ENCODE measurements at regions not wholly inside any gene's neighbourhood (a gene's known extent, or its start where the extent isn't known, plus 50 kb on each side); places are given as distances from the start of the nearest gene placed in this dataset.

- POLR2A ChIA-PET, result no interaction called here
- ATAC-seq (replicated peaks in 1 of 4), result no peak
- peaks cover 4 to 11% (median 5%) of the 10 kb centered on the region in 3 donors for H3K9me3 Mint-ChIP-seq
- no peak overlapping the region for H3K27ac Mint-ChIP-seq
- Histone ChIP-seq H3K27ac (ENCODE audit: low read length) (no peak overlapping the region), H3K9me3 (no peaks in the 10 kb centered on the region), H3K27me3 (replicated peaks in 1 of 2; ENCODE audit: control insufficient read depth in 2 of 2, extremely low read depth in 1 of 2, insufficient read depth in 2 of 2, low read length in 1 of 2) (peaks cover 0 to 3% of the 10 kb centered on the region in 2 experiments), H3K36me3 (ENCODE audit: control insufficient read depth in 2 of 2, extremely low read depth in 1 of 2, insufficient read depth in 1 of 2, low read length in 1 of 2) (no peaks in the 10 kb centered on the region), H3K4me3 (ENCODE audit: control insufficient read depth in 1 of 2, extremely low read depth in 1 of 2, low read length in 1 of 2) (no peak overlapping the region), H3K4me1 (ENCODE audit: control insufficient read depth in 1 of 2, extremely low read depth in 1 of 2, insufficient read depth in 2 of 2, low read length in 2 of 2) (no peaks in the 10 kb centered on the region)
- H3K27me3 Mint-ChIP-seq, result peaks cover 4 to 7% of the 10 kb centered on the region in 2 donors
- H3K36me3 Mint-ChIP-seq, result no peaks in the 10 kb centered on the region
- CTCF ChIA-PET, result no interaction called here
- no peak overlapping the region for H3K4me3 Mint-ChIP-seq
- DNase-seq, result no peak
- WGBS (ENCODE audit: insufficient coverage), result 86% methylated on average over 1 of the region's 2 CpGs
- no peaks in the 10 kb centered on the region for H3K4me1 Mint-ChIP-seq
These were observed 129.8 kb downstream of the SEC23A start for GRCh38 chr14:38973083-38973700.

GRCh38 chr14:38972511-38972910, 130.5 kb downstream of the SEC23A start:
- Mint-ChIP-seq H3K4me1 (no peaks in the 10 kb centered on the region), H3K36me3 (no peaks in the 10 kb centered on the region), H3K4me3 (no peak overlapping the region), H3K27me3 (peaks cover 0 to under 1% of the 10 kb centered on the region in 2 donors), H3K27ac (no peak overlapping the region), H3K9me3 (peaks cover 0 to 4% (median 0%) of the 10 kb centered on the region in 3 donors)
- H3K27ac ChIP-seq (ENCODE audit: low read length), result no peak overlapping the region
- no peaks in the 10 kb centered on the region for H3K9me3 ChIP-seq
- no CpG with 5 or more reads among the region's 3 CpGs for WGBS (ENCODE audit: insufficient coverage)
- H3K36me3 ChIP-seq (ENCODE audit: control insufficient read depth in 2 of 2, extremely low read depth in 1 of 2, insufficient read depth in 1 of 2, low read length in 1 of 2), result no peaks in the 10 kb centered on the region
- H3K27me3 ChIP-seq (replicated peaks in 1 of 2; ENCODE audit: control insufficient read depth in 2 of 2, extremely low read depth in 1 of 2, insufficient read depth in 2 of 2, low read length in 1 of 2), result peaks cover 0 to 3% of the 10 kb centered on the region in 2 experiments
- no peak overlapping the region for H3K4me3 ChIP-seq (ENCODE audit: control insufficient read depth in 1 of 2, extremely low read depth in 1 of 2, low read length in 1 of 2)
- no peaks in the 10 kb centered on the region for H3K4me1 ChIP-seq (ENCODE audit: control insufficient read depth in 1 of 2, extremely low read depth in 1 of 2, insufficient read depth in 2 of 2, low read length in 2 of 2)
- POLR2A ChIA-PET, result no interaction called here
- CTCF ChIA-PET, result no interaction called here
- ATAC-seq (replicated peaks in 1 of 4), result no peak
- no peak for DNase-seq

GRCh38 chr14:38971258-38971921, 131.6 kb downstream of the SEC23A start:
- Histone ChIP-seq H3K4me1 (ENCODE audit: control insufficient read depth in 1 of 2, extremely low read depth in 1 of 2, insufficient read depth in 2 of 2, low read length in 2 of 2) (no peaks in the 10 kb centered on the region), H3K4me3 (ENCODE audit: control insufficient read depth in 1 of 2, extremely low read depth in 1 of 2, low read length in 1 of 2) (no peak overlapping the region), H3K9me3 (no peaks in the 10 kb centered on the region), H3K27ac (ENCODE audit: low read length) (no peak overlapping the region), H3K27me3 (replicated peaks in 1 of 2; ENCODE audit: control insufficient read depth in 2 of 2, extremely low read depth in 1 of 2, insufficient read depth in 2 of 2, low read length in 1 of 2) (peaks cover 0 to 3% of the 10 kb centered on the region in 2 experiments), H3K36me3 (ENCODE audit: control insufficient read depth in 2 of 2, extremely low read depth in 1 of 2, insufficient read depth in 1 of 2, low read length in 1 of 2) (no peaks in the 10 kb centered on the region)
- ATAC-seq (replicated peaks in 1 of 4), result no peak
- no peak for DNase-seq
- H3K4me1 Mint-ChIP-seq, result no peaks in the 10 kb centered on the region
- H3K4me3 Mint-ChIP-seq, result no peak overlapping the region
- H3K36me3 Mint-ChIP-seq, result no peaks in the 10 kb centered on the region
- ChIA-PET POLR2A (no interaction called here), CTCF (no interaction called here)
- H3K27me3 Mint-ChIP-seq, result no peaks in the 10 kb centered on the region
- peaks cover 0 to 4% (median 0%) of the 10 kb centered on the region in 3 donors for H3K9me3 Mint-ChIP-seq
- WGBS (ENCODE audit: insufficient coverage), result 87% methylated on average over 8 of the region's 9 CpGs
- no peak overlapping the region for H3K27ac Mint-ChIP-seq

- DNase-seq (no peak), ATAC-seq (replicated peaks in 1 of 4) (no peak)
- H3K4me1 Mint-ChIP-seq, result no peaks in the 10 kb centered on the region
- H3K27me3 Mint-ChIP-seq, result no peaks in the 10 kb centered on the region
- H3K27ac ChIP-seq (ENCODE audit: low read length), result no peak overlapping the region
- H3K9me3 Mint-ChIP-seq, result no peaks in the 10 kb centered on the region
- CTCF ChIA-PET, result interaction anchor here in 1 of 2 donors (0.5 kb wide), 1 partner anchor 9 kb away, joined by 4 read pairs; no protein-coding TSS in a partner anchor
- H3K9me3 ChIP-seq, result no peaks in the 10 kb centered on the region
- H3K27me3 ChIP-seq (replicated peaks in 1 of 2; ENCODE audit: control insufficient read depth in 2 of 2, extremely low read depth in 1 of 2, insufficient read depth in 2 of 2, low read length in 1 of 2), result peaks cover 0 to 3% of the 10 kb centered on the region in 2 experiments
- POLR2A ChIA-PET, result no interaction called here
- H3K4me3 ChIP-seq (ENCODE audit: control insufficient read depth in 1 of 2, extremely low read depth in 1 of 2, low read length in 1 of 2), result no peak overlapping the region
- no peaks in the 10 kb centered on the region for H3K36me3 ChIP-seq (ENCODE audit: control insufficient read depth in 2 of 2, extremely low read depth in 1 of 2, insufficient read depth in 1 of 2, low read length in 1 of 2)
- H3K36me3 Mint-ChIP-seq, result no peaks in the 10 kb centered on the region
- H3K27ac Mint-ChIP-seq, result no peak overlapping the region
- no peak overlapping the region for H3K4me3 Mint-ChIP-seq
- no peaks in the 10 kb centered on the region for H3K4me1 ChIP-seq (ENCODE audit: control insufficient read depth in 1 of 2, extremely low read depth in 1 of 2, insufficient read depth in 2 of 2, low read length in 2 of 2)
These were observed 138.4 kb downstream of the SEC23A start for GRCh38 chr14:38964630-38965029.

GRCh38 chr14:38960946-38961531, 142.0 kb downstream of the SEC23A start:
- H3K9me3 ChIP-seq, result no peaks in the 10 kb centered on the region
- WGBS (ENCODE audit: insufficient coverage), result no CpG with 5 or more reads among the region's 1 CpG
- H3K27ac Mint-ChIP-seq, result no peak overlapping the region
- DNase-seq (no peak), ATAC-seq (replicated peaks in 1 of 4) (no peak)
- peaks cover 0 to 3% of the 10 kb centered on the region in 2 experiments for H3K27me3 ChIP-seq (replicated peaks in 1 of 2; ENCODE audit: control insufficient read depth in 2 of 2, extremely low read depth in 1 of 2, insufficient read depth in 2 of 2, low read length in 1 of 2)
- no peaks in the 10 kb centered on the region for H3K27me3 Mint-ChIP-seq
- CTCF ChIA-PET, result no interaction called here
- no peaks in the 10 kb centered on the region for H3K4me1 ChIP-seq (ENCODE audit: control insufficient read depth in 1 of 2, extremely low read depth in 1 of 2, insufficient read depth in 2 of 2, low read length in 2 of 2)
- no peak overlapping the region for H3K4me3 ChIP-seq (ENCODE audit: control insufficient read depth in 1 of 2, extremely low read depth in 1 of 2, low read length in 1 of 2)
- H3K36me3 ChIP-seq (ENCODE audit: control insufficient read depth in 2 of 2, extremely low read depth in 1 of 2, insufficient read depth in 1 of 2, low read length in 1 of 2), result no peaks in the 10 kb centered on the region
- no peaks in the 10 kb centered on the region for H3K4me1 Mint-ChIP-seq
- H3K27ac ChIP-seq (ENCODE audit: low read length), result no peak overlapping the region
- H3K4me3 Mint-ChIP-seq, result no peak overlapping the region
- POLR2A ChIA-PET, result no interaction called here
- no peaks in the 10 kb centered on the region for H3K9me3 Mint-ChIP-seq
- no peaks in the 10 kb centered on the region for H3K36me3 Mint-ChIP-seq

GRCh38 chr14:38959021-38959420, 144.0 kb downstream of the SEC23A start:
- WGBS (ENCODE audit: insufficient coverage), result no CpG with 5 or more reads among the region's 3 CpGs
- no peak overlapping the region for H3K27ac ChIP-seq (ENCODE audit: low read length)
- Mint-ChIP-seq H3K4me1 (no peaks in the 10 kb centered on the region), H3K27me3 (peaks cover 6 to 10% of the 10 kb centered on the region in 2 donors), H3K36me3 (no peaks in the 10 kb centered on the region), H3K27ac (no peak overlapping the region), H3K9me3 (no peaks in the 10 kb centered on the region), H3K4me3 (no peak overlapping the region)
- no peak overlapping the region for H3K4me3 ChIP-seq (ENCODE audit: control insufficient read depth in 1 of 2, extremely low read depth in 1 of 2, low read length in 1 of 2)
- ChIA-PET CTCF (no interaction called here), POLR2A (no interaction called here)
- H3K4me1 ChIP-seq (ENCODE audit: control insufficient read depth in 1 of 2, extremely low read depth in 1 of 2, insufficient read depth in 2 of 2, low read length in 2 of 2), result no peaks in the 10 kb centered on the region
- no peaks in the 10 kb centered on the region for H3K9me3 ChIP-seq
- DNase-seq, result no peak
- H3K36me3 ChIP-seq (ENCODE audit: control insufficient read depth in 2 of 2, extremely low read depth in 1 of 2, insufficient read depth in 1 of 2, low read length in 1 of 2), result no peaks in the 10 kb centered on the region
- H3K27me3 ChIP-seq (replicated peaks in 1 of 2; ENCODE audit: control insufficient read depth in 2 of 2, extremely low read depth in 1 of 2, insufficient read depth in 2 of 2, low read length in 1 of 2), result no peaks in the 10 kb centered on the region
- no peak for ATAC-seq (replicated peaks in 1 of 4)
